ENCODE measurements at regions not wholly inside any gene's neighbourhood (a gene's known extent, or its start where the extent isn't known, plus 50 kb on each side); places are given as distances from the start of the nearest gene placed in this dataset.

- TF ChIP-seq, protein P1, sequence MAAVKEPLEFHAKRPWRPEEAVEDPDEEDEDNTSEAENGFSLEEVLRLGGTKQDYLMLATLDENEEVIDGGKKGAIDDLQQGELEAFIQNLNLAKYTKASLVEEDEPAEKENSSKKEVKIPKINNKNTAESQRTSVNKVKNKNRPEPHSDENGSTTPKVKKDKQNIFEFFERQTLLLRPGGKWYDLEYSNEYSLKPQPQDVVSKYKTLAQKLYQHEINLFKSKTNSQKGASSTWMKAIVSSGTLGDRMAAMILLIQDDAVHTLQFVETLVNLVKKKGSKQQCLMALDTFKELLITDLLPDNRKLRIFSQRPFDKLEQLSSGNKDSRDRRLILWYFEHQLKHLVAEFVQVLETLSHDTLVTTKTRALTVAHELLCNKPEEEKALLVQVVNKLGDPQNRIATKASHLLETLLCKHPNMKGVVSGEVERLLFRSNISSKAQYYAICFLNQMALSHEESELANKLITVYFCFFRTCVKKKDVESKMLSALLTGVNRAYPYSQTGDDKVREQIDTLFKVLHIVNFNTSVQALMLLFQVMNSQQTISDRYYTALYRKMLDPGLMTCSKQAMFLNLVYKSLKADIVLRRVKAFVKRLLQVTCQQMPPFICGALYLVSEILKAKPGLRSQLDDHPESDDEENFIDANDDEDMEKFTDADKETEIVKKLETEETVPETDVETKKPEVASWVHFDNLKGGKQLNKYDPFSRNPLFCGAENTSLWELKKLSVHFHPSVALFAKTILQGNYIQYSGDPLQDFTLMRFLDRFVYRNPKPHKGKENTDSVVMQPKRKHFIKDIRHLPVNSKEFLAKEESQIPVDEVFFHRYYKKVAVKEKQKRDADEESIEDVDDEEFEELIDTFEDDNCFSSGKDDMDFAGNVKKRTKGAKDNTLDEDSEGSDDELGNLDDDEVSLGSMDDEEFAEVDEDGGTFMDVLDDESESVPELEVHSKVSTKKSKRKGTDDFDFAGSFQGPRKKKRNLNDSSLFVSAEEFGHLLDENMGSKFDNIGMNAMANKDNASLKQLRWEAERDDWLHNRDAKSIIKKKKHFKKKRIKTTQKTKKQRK (IDR thresholded peaks at IDR 0.05; ENCODE audit: borderline replicate concordance, low read depth, low read length) = no peak
- TF ChIP-seq HMBOX1 (IDR thresholded peaks at IDR 0.05) (no peak), ATF7 (IDR thresholded peaks at IDR 0.05) (no peak), NCOA4 (IDR thresholded peaks at IDR 0.05; ENCODE audit: partially characterized antibody) (no peak), POLR2AphosphoS5 (IDR thresholded peaks at IDR 0.05; ENCODE audit: control insufficient read depth, insufficient read depth, low read depth, low read length) (no peak), TFAP4 (CRISPR knock-in tag; IDR thresholded peaks at IDR 0.05; ENCODE audit: borderline replicate concordance) (no peak), BHLHE40 (IDR thresholded peaks at IDR 0.05; ENCODE audit: low read length) (no peak), RBM14 (IDR thresholded peaks at IDR 0.05; ENCODE audit: borderline replicate concordance, insufficient read depth, low read depth, low read length) (no peak)
These were observed 156.6 kb upstream of the GUCY1A2 start (continued) for GRCh38 chr11:107174856-107175255.
